Endothelial cell of umbilical vein (primary cell): ENCODE measurements at regions not wholly inside any gene's neighbourhood (a gene's known extent, or its start where the extent isn't known, plus 50 kb on each side); places are given as distances from the start of the nearest gene placed in this dataset.

ENCODE experiments used
- BruUV-seq: library from RNA; stranded (reverse); fragments of 400-500 nt; replicated peaks from 2 replicates; lab custom pipeline; 2021; lab: Mats Ljungman, UMichigan
- CTCF ChIA-PET: fragments of 300-600, 350-600 bp; sonication (Branson Sonifier 250); formaldehyde crosslinking; loops from one replicate; lab custom pipeline; 2021; ENCODE audit warnings: antibody characterized with exemption, inconsistent platforms; lab: Charles Lee
- POLR2A ChIA-PET: fragments of 300-600, 350-600 bp; sonication (Branson Sonifier 250); formaldehyde crosslinking; loops from one replicate; lab custom pipeline; 2021; ENCODE audit warnings: antibody characterized with exemption, inconsistent platforms; lab: Charles Lee
- DNase-seq: peaks from one replicate; pipeline ENCODE4 v3.0.0-alpha.2; 2011; ENCODE audit warnings: low read depth, low spot score
- FAIRE-seq: peaks from 2 replicates; lab custom pipeline; 2011; peaks lifted over from hg19 to GRCh38; lab: Jason Lieb, UNC
- H2AFZ ChIP-seq: 2 replicates; pipeline ENCODE4 v1.6.0; 2012; ENCODE audit warnings: low read depth, low read length, control low read depth, inconsistent platforms
- H3K27ac ChIP-seq: 2 replicates; pipeline ENCODE4 v1.5.1; 2011; ENCODE audit warnings: low read depth, mild to moderate bottlenecking, control low read depth, low read length, moderate library complexity; ENCODE audit not compliant: insufficient read depth
- H3K27me3 ChIP-seq, 2 experiments: 2 replicates each; pipeline versions ENCODE4 v1.6.0 to v1.6.1; 2011; ENCODE audit warnings: low read length in 2 of 2, mixed read lengths in 1 of 2; ENCODE audit not compliant: control insufficient read depth in 2 of 2, insufficient read depth in 2 of 2
- H3K36me3 ChIP-seq, 2 experiments: 2 replicates in 1 of 2; 3 replicates in 1 of 2; pipeline ENCODE4 v1.5.1; 2011; ENCODE audit warnings: low read length in 2 of 2, mild to moderate bottlenecking in 1 of 2, moderate library complexity in 1 of 2; ENCODE audit not compliant: control insufficient read depth in 2 of 2, insufficient read depth in 2 of 2; ENCODE audit errors: extremely low read depth in 1 of 2
- H3K4me1 ChIP-seq: 3 replicates; pipeline ENCODE4 v1.5.1; 2011; ENCODE audit warnings: mild to moderate bottlenecking, low read length; ENCODE audit not compliant: control insufficient read depth, insufficient read depth; ENCODE audit errors: extremely low read depth
- H3K4me2 ChIP-seq: 2 replicates; pipeline ENCODE4 v1.6.1; 2011; ENCODE audit warnings: low read length, control low read depth, mixed read lengths; ENCODE audit not compliant: insufficient read depth
- H3K4me3 ChIP-seq, 3 experiments: fragments of 200-600 bp in 1 of 3; sonication (generic), shearing (Covaris generic) in 1 of 3; replicated peaks in 1 of 3; 2 replicates each; pipeline ENCODE4 v1.5.1; 2011 to 2016; ENCODE audit warnings: control low read depth in 3 of 3, low read length in 3 of 3, mild to moderate bottlenecking in 2 of 3, inconsistent platforms in 1 of 3, low read depth in 1 of 3, moderate library complexity in 1 of 3; ENCODE audit not compliant: insufficient read depth in 1 of 3
- H3K79me2 ChIP-seq: 2 replicates; pipeline ENCODE4 v1.6.0; 2012; ENCODE audit warnings: low read length, inconsistent platforms; ENCODE audit not compliant: control insufficient read depth, insufficient read depth
- H3K9ac ChIP-seq: replicated peaks from 2 replicates; pipeline ENCODE3; 2011; ENCODE audit warnings: low read length, control low read depth; ENCODE audit not compliant: insufficient read depth; ENCODE audit errors: extremely low read depth
- H3K9me1 ChIP-seq: replicated peaks from 3 replicates; pipeline ENCODE4 v1.6.0; 2011; ENCODE audit warnings: mild to moderate bottlenecking, low read length; ENCODE audit not compliant: control insufficient read depth, insufficient read depth; ENCODE audit errors: extremely low read depth
- H3K9me3 ChIP-seq: replicated peaks from 2 replicates; pipeline ENCODE4 v1.5.1; 2012; ENCODE audit warnings: low read length, inconsistent platforms; ENCODE audit not compliant: control insufficient read depth, insufficient read depth
- H4K20me1 ChIP-seq: replicated peaks from 2 replicates; pipeline ENCODE3; 2011; ENCODE audit warnings: mild to moderate bottlenecking, low read length; ENCODE audit not compliant: control insufficient read depth, insufficient read depth; ENCODE audit errors: extremely low read depth
- CTCF ChIP-seq, 2 donors: IDR thresholded peaks; 1 replicate in 1 of 2; 2 replicates in 1 of 2; pipeline ENCODE4 v1.5.1; 2011; ENCODE audit warnings: low read length in 2 of 2, mild to moderate bottlenecking in 2 of 2, moderate library complexity in 2 of 2, control low read depth in 1 of 2, inconsistent platforms in 1 of 2, low read depth in 1 of 2; ENCODE audit not compliant: insufficient read depth in 1 of 2; ENCODE audit errors: extremely low read depth in 1 of 2
- EZH2 ChIP-seq: IDR thresholded peaks from 2 replicates; pipeline ENCODE4 v1.6.1; 2012; ENCODE audit warnings: borderline replicate concordance, low read depth, mild to moderate bottlenecking, moderate library complexity, low read length, inconsistent platforms; ENCODE audit not compliant: severe bottlenecking
- FOS ChIP-seq: IDR thresholded peaks from 2 replicates; pipeline ENCODE4 v1.6.1; 2011; ENCODE audit warnings: mild to moderate bottlenecking, low read length, moderate library complexity, borderline replicate concordance; ENCODE audit not compliant: insufficient read depth
- GATA2 ChIP-seq: IDR thresholded peaks from 2 replicates; pipeline ENCODE4 v1.7.0; 2011; ENCODE audit warnings: low read depth, mild to moderate bottlenecking, moderate library complexity, mixed read lengths, low read length; ENCODE audit not compliant: insufficient read length, insufficient read depth
- JUN ChIP-seq: IDR thresholded peaks from 2 replicates; pipeline ENCODE4 v1.6.1; 2011; ENCODE audit warnings: borderline replicate concordance, low read depth; ENCODE audit not compliant: insufficient read length, insufficient read depth
- MAX ChIP-seq: IDR thresholded peaks from 2 replicates; pipeline ENCODE4 v1.6.1; 2011; ENCODE audit not compliant: insufficient read depth, insufficient read length
- MYC ChIP-seq: IDR thresholded peaks from one replicate; pipeline ENCODE4 v1.6.1; 2011; ENCODE audit warnings: mild to moderate bottlenecking, low read depth, low read length
- POLR2A ChIP-seq: IDR thresholded peaks from 2 replicates; pipeline ENCODE4 v1.6.1; 2012; ENCODE audit warnings: low read depth, mild to moderate bottlenecking, control low read depth, low read length
- POLR2AphosphoS5 ChIP-seq: IDR thresholded peaks from 2 replicates; pipeline ENCODE4 v1.6.1; 2012; ENCODE audit warnings: low read depth, mild to moderate bottlenecking, control low read depth, low read length, moderate library complexity; ENCODE audit not compliant: insufficient read depth
- dilution Hi-C: fragments of 300-500 bp; cut with MboI; formaldehyde crosslinking; loops from one replicate; pipeline ENCODE4 v1.15.0; 2019; ENCODE audit warnings: low sequenced_read_pairs; ENCODE audit not compliant: extremely low pct_ligation_motif_present
- intact Hi-C: fragments of 100-400 bp; cut with micrococcal nuclease; formaldehyde crosslinking; loops from one replicate; pipeline ENCODE4 v1.10.0; 2022

- Histone ChIP-seq H3K4me3 (no peak overlapping the region), H4K20me1 (no peaks in the 10 kb centered on the region), H3K9ac (no peak overlapping the region), H3K9me3 (no peaks in the 10 kb centered on the region), H3K4me1 (no peaks in the 10 kb centered on the region), H2AFZ (no peak overlapping the region), H3K27ac (no peak overlapping the region), H3K27me3 (peaks cover 9 to 18% of the 10 kb centered on the region in 2 experiments), H3K4me2 (no peak overlapping the region), H3K36me3 (no peaks in the 10 kb centered on the region), H3K9me1 (no peaks in the 10 kb centered on the region), H3K79me2 (no peaks in the 10 kb centered on the region)
- intact Hi-C loops, result no loop called here
- no peak for DNase-seq
- CTCF ChIA-PET, result no interaction called here
- dilution Hi-C loops, result no loop called here
- no peak for FAIRE-seq
- POLR2A ChIA-PET, result no interaction called here
- no TSS peak for BruUV-seq
- TF ChIP-seq GATA2 (no peak), MAX (no peak), FOS (no peak), CTCF (IDR thresholded peaks at IDR 0.05; ENCODE audit: extremely low read depth in 1 of 2, insufficient read depth in 1 of 2, low read depth in 1 of 2, low read length in 2 of 2) (no peak), EZH2 (no peak), POLR2A (no peak), POLR2AphosphoS5 (no peak), JUN (no peak), MYC (no peak)
Observed at GRCh38 chr6:33872761-33873160, 69.0 kb upstream of the MLN start.
